SJCRH30 (cell line): ENCODE measurements at regions not wholly inside any gene's neighbourhood (a gene's known extent, or its start where the extent isn't known, plus 50 kb on each side); places are given as distances from the start of the nearest gene placed in this dataset.
"Not testable (repeated sequence)": the region's sequence is repeated elsewhere in the genome, so short reads cannot be mapped to it uniquely, and the experiment has no call there.

Experiments
- DNase-seq, 2 experiments: peaks; one replicate each; pipeline ENCODE4 v3.0.0-alpha.2; 2015 to 2020
- H3K27ac ChIP-seq: fragments of 250-450 bp; sonication (Bioruptor Pico); 2 replicates; pipeline ENCODE4 v1.5.1; 2020; ENCODE audit warnings: mild to moderate bottlenecking, moderate library complexity
- H3K27me3 ChIP-seq: fragments of 250-450 bp; sonication (Bioruptor Pico); 2 replicates; pipeline ENCODE4 v1.5.1; 2020; ENCODE audit warnings: mild to moderate bottlenecking, moderate library complexity
- H3K36me3 ChIP-seq: fragments of 250-450 bp; sonication (Bioruptor Pico); 2 replicates; pipeline ENCODE4 v1.5.1; 2020; ENCODE audit warnings: mild to moderate bottlenecking, moderate library complexity
- H3K4me1 ChIP-seq: fragments of 250-450 bp; sonication (Bioruptor Pico); 2 replicates; pipeline ENCODE4 v1.5.1; 2020; ENCODE audit warnings: mild to moderate bottlenecking, moderate library complexity
- H3K4me3 ChIP-seq: fragments of 250-450 bp; sonication (Bioruptor Pico); 2 replicates; pipeline ENCODE4 v1.5.1; 2020; ENCODE audit warnings: mild to moderate bottlenecking, moderate library complexity
- H3K9me3 ChIP-seq: fragments of 250-450 bp; sonication (Bioruptor Pico); replicated peaks from 2 replicates; pipeline ENCODE4 v1.5.1; 2020; ENCODE audit warnings: mild to moderate bottlenecking, moderate library complexity

- H3K27me3 ChIP-seq = no peaks in the 10 kb centered on the region
- no peaks in the 10 kb centered on the region for H3K9me3 ChIP-seq
- no peak for DNase-seq
- H3K4me3 ChIP-seq = no peak overlapping the region
- H3K36me3 ChIP-seq = no peaks in the 10 kb centered on the region
- no peak overlapping the region for H3K27ac ChIP-seq
- H3K4me1 ChIP-seq = no peaks in the 10 kb centered on the region
Observed at GRCh38 chr2:51981783-51982182, 949.9 kb upstream of the NRXN1 start.

GRCh38 chr2:51976623-51977022 lies 944.7 kb upstream of the NRXN1 start:
- Histone ChIP-seq H3K27ac (no peak overlapping the region), H3K27me3 (no peaks in the 10 kb centered on the region), H3K4me1 (no peaks in the 10 kb centered on the region), H3K36me3 (no peaks in the 10 kb centered on the region), H3K9me3 (no peaks in the 10 kb centered on the region), H3K4me3 (no peak overlapping the region)
- no peak for DNase-seq

GRCh38 chr2:51971136-51971535 lies 939.2 kb upstream of the NRXN1 start:
- no peaks in the 10 kb centered on the region for H3K36me3 ChIP-seq
- no peak overlapping the region for H3K27ac ChIP-seq
- no peaks in the 10 kb centered on the region for H3K27me3 ChIP-seq
- H3K4me1 ChIP-seq = no peaks in the 10 kb centered on the region
- no peak for DNase-seq
- H3K4me3 ChIP-seq = no peak overlapping the region
- H3K9me3 ChIP-seq = no peaks in the 10 kb centered on the region

- no peak for DNase-seq
- H3K9me3 ChIP-seq = no peaks in the 10 kb centered on the region
- H3K27ac ChIP-seq = no peak overlapping the region
- H3K4me1 ChIP-seq = no peaks in the 10 kb centered on the region
- no peaks in the 10 kb centered on the region for H3K36me3 ChIP-seq
- no peaks in the 10 kb centered on the region for H3K27me3 ChIP-seq
- H3K4me3 ChIP-seq = no peak overlapping the region
Observed at GRCh38 chr2:51969347-51969746, 937.4 kb upstream of the NRXN1 start.

- no peak for DNase-seq
- Histone ChIP-seq H3K27me3 (no peaks in the 10 kb centered on the region), H3K27ac (no peak overlapping the region), H3K36me3 (no peaks in the 10 kb centered on the region), H3K4me1 (no peaks in the 10 kb centered on the region), H3K4me3 (no peak overlapping the region), H3K9me3 (no peaks in the 10 kb centered on the region)
Observed at GRCh38 chr2:51960841-51961335, 929.0 kb upstream of the NRXN1 start.

GRCh38 chr2:51960281-51960680 lies 928.3 kb upstream of the NRXN1 start:
- no peak for DNase-seq
- no peaks in the 10 kb centered on the region for H3K9me3 ChIP-seq
- H3K4me1 ChIP-seq = no peaks in the 10 kb centered on the region
- no peaks in the 10 kb centered on the region for H3K27me3 ChIP-seq
- H3K36me3 ChIP-seq = no peaks in the 10 kb centered on the region
- no peak overlapping the region for H3K4me3 ChIP-seq
- H3K27ac ChIP-seq = no peak overlapping the region

GRCh38 chr2:51959696-51960095 lies 927.8 kb upstream of the NRXN1 start:
- Histone ChIP-seq H3K27me3 (no peaks in the 10 kb centered on the region), H3K4me3 (no peak overlapping the region), H3K36me3 (no peaks in the 10 kb centered on the region), H3K4me1 (no peaks in the 10 kb centered on the region), H3K9me3 (no peaks in the 10 kb centered on the region), H3K27ac (no peak overlapping the region)
- no peak for DNase-seq

GRCh38 chr2:51953931-51954330 lies 922.0 kb upstream of the NRXN1 start:
- Histone ChIP-seq H3K4me3 (no peak overlapping the region), H3K36me3 (no peaks in the 10 kb centered on the region), H3K27me3 (no peaks in the 10 kb centered on the region), H3K27ac (no peak overlapping the region), H3K4me1 (no peaks in the 10 kb centered on the region), H3K9me3 (no peaks in the 10 kb centered on the region)
- DNase-seq = no peak

GRCh38 chr2:51921076-51921475 lies 889.1 kb upstream of the NRXN1 start:
- Histone ChIP-seq H3K4me1 (no peaks in the 10 kb centered on the region), H3K27ac (no peak overlapping the region), H3K27me3 (no peaks in the 10 kb centered on the region), H3K36me3 (no peaks in the 10 kb centered on the region), H3K4me3 (no peak overlapping the region), H3K9me3 (0 out of 2 replicates have a peak, but pooled peaks cover 1% of the 10 kb centered on the region)
- DNase-seq = no peak

- H3K4me1 ChIP-seq = no peaks in the 10 kb centered on the region
- no peaks in the 10 kb centered on the region for H3K27me3 ChIP-seq
- no peak for DNase-seq
- no peak overlapping the region for H3K27ac ChIP-seq
- no peak overlapping the region for H3K4me3 ChIP-seq
- 0 out of 2 replicates have a peak, but pooled peaks cover 2% of the 10 kb centered on the region for H3K9me3 ChIP-seq
- no peaks in the 10 kb centered on the region for H3K36me3 ChIP-seq
Observed at GRCh38 chr2:51920509-51920908, 888.6 kb upstream of the NRXN1 start.

GRCh38 chr2:51919395-51919794 lies 887.5 kb upstream of the NRXN1 start:
- Histone ChIP-seq H3K4me1 (no peaks in the 10 kb centered on the region), H3K4me3 (no peak overlapping the region), H3K36me3 (no peaks in the 10 kb centered on the region), H3K9me3 (0 out of 2 replicates have a peak, but pooled peaks cover 2% of the 10 kb centered on the region), H3K27me3 (no peaks in the 10 kb centered on the region), H3K27ac (no peak overlapping the region)
- DNase-seq = no peak

- no peak overlapping the region for H3K27ac ChIP-seq
- H3K36me3 ChIP-seq = no peaks in the 10 kb centered on the region
- no peaks in the 10 kb centered on the region for H3K27me3 ChIP-seq
- DNase-seq = no peak
- H3K4me1 ChIP-seq = no peaks in the 10 kb centered on the region
- H3K9me3 ChIP-seq = 0 out of 2 replicates have a peak, but pooled peaks cover 2% of the 10 kb centered on the region
- no peak overlapping the region for H3K4me3 ChIP-seq
Observed at GRCh38 chr2:51918113-51918512, 886.2 kb upstream of the NRXN1 start.

GRCh38 chr2:51903728-51904127 lies 871.8 kb upstream of the NRXN1 start:
- Histone ChIP-seq H3K27ac (no peak overlapping the region), H3K9me3 (no peaks in the 10 kb centered on the region), H3K4me1 (no peaks in the 10 kb centered on the region), H3K4me3 (no peak overlapping the region), H3K36me3 (no peaks in the 10 kb centered on the region), H3K27me3 (no peaks in the 10 kb centered on the region)
- DNase-seq = no peak

GRCh38 chr2:51899643-51900042 lies 867.7 kb upstream of the NRXN1 start:
- Histone ChIP-seq H3K4me3 (no peak overlapping the region), H3K36me3 (no peaks in the 10 kb centered on the region), H3K9me3 (no peaks in the 10 kb centered on the region), H3K27ac (no peak overlapping the region), H3K4me1 (no peaks in the 10 kb centered on the region), H3K27me3 (peaks cover 4% of the 10 kb centered on the region; the same call in 1 of the 2 replicates)
- no peak for DNase-seq

GRCh38 chr2:51894584-51894983 lies 862.7 kb upstream of the NRXN1 start:
- H3K4me3 ChIP-seq, H3K9me3 ChIP-seq, DNase-seq, H3K36me3 ChIP-seq, H3K27ac ChIP-seq, H3K4me1 ChIP-seq, H3K27me3 ChIP-seq: not testable (repeated sequence)

GRCh38 chr2:51888120-51888519 lies 856.2 kb upstream of the NRXN1 start:
- Histone ChIP-seq H3K27me3 (no peaks in the 10 kb centered on the region; the same call in 1 of the 2 replicates), H3K27ac (no peak overlapping the region), H3K9me3 (no peaks in the 10 kb centered on the region), H3K36me3 (no peaks in the 10 kb centered on the region; the same call in 1 of the 2 replicates), H3K4me1 (no peaks in the 10 kb centered on the region), H3K4me3 (no peak overlapping the region)
- DNase-seq = no peak
